NT2/D1 (cell line): ENCODE measurements at regions not wholly inside any gene's neighbourhood (a gene's known extent, or its start where the extent isn't known, plus 50 kb on each side); places are given as distances from the start of the nearest gene placed in this dataset.

Experiments used
- SUZ12 ChIP-seq: IDR thresholded peaks from 2 replicates; pipeline ENCODE4 v1.6.1; 2011; ENCODE audit not compliant: insufficient read length, insufficient read depth; ENCODE audit errors: extremely low read depth
- YY1 ChIP-seq: IDR thresholded peaks from 2 replicates; pipeline ENCODE4 v1.6.1; 2011; ENCODE audit not compliant: insufficient read length, insufficient read depth
- ZNF274 ChIP-seq: IDR thresholded peaks from 2 replicates; pipeline ENCODE4 v1.6.1; 2011; ENCODE audit warnings: mild to moderate bottlenecking, low read depth, low read length

- no peak for TF ChIP-seq SUZ12
- TF ChIP-seq ZNF274, result no peak
- no peak for TF ChIP-seq YY1
Observed at GRCh38 chr14:104307246-104307626, 168.8 kb downstream of the KIF26A start.
